ENCODE measurements at regions not wholly inside any gene's neighbourhood (a gene's known extent, or its start where the extent isn't known, plus 50 kb on each side); places are given as distances from the start of the nearest gene placed in this dataset.

DNA sequence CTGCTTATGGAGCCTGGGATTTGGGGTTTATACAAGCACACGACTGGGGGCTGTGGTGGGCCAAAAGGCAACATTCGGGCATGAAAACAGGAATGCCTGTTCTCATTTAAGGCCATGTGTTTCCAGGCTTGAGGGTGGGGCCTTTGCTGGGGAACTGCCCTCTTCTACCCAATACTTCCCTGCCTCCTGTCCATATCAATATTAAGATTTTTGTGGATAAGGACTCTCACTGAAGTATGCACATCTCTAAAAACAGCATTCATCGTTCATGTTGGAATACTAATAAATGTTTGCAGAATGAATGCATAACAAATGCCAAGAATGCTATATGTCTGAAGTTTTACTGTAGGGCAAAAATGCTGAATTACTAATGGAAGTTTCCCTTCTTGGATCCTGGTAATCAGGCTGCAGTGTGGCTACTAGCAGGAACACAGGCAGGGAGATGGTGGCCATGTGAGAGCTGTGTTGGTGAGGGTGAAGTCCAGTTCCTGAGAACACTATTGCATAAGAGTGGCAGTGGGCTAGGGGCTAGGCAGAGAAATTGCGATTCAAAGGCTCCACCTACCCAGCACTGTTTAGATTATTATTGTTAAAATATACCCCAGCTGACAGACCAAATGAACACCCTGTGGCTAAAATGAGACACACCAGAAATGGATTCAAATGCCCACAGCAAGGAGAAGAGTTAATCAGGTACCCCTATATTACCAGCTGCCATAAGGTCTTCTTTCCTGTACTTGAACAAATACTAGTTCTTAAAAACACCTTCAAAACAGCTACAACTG is 644.3 kb downstream of the EPM2A start:
- no peak overlapping the region for H2BK20ac ChIP-seq (ENCODE audit: low read length)
- no peaks in the 10 kb centered on the region for H3K23me2 ChIP-seq (ENCODE audit: low read depth, low read length)
- WGBS, 2 experiments (ENCODE audit: extremely low coverage in 1 of 2, insufficient coverage in 1 of 2, insufficient read length in 1 of 2, insufficient replicate concordance in 2 of 2, low coverage in 1 of 2, low lambda C conversion rate in 2 of 2, missing lambda C conversion rate in 1 of 2): 88% methylated on average over 4 of the region's 4 CpGs; no CpG with 5 or more reads in 1 of the 2 experiments
- ChIA-PET POLR2A (ENCODE audit: partially characterized antibody) (no interaction called here), CTCF (ENCODE audit: partially characterized antibody) (interaction anchor here (1.0 kb wide), 1 partner anchor 16 kb away, joined by 3 read pairs; no protein-coding TSS in a partner anchor)
- H3K27me3 ChIP-seq (replicated peaks in 1 of 4; ENCODE audit: control insufficient read depth in 3 of 4, extremely low read depth in 1 of 4, insufficient read depth in 3 of 4, low read length in 3 of 4): no peaks in the 10 kb centered on the region
- no peak overlapping the region for H3K9ac ChIP-seq (replicated peaks in 1 of 4; ENCODE audit: extremely low read depth in 1 of 4, low read depth in 3 of 4, low read length in 3 of 4)
- no peak overlapping the region for H3K14ac ChIP-seq (ENCODE audit: insufficient read length)
- H2AK5ac ChIP-seq (ENCODE audit: low read depth, low read length): no peak overlapping the region
- no peaks in the 10 kb centered on the region for H3K36me3 ChIP-seq (ENCODE audit: control insufficient read depth in 2 of 4, insufficient read depth in 4 of 4, low read length in 3 of 4)
- no peak overlapping the region for H3K4me2 ChIP-seq (ENCODE audit: insufficient read depth in 1 of 2, low read depth in 2 of 2, low read length in 2 of 2)
- no peak overlapping the region for H2BK5ac ChIP-seq (ENCODE audit: low read depth, low read length)
- no peaks in the 10 kb centered on the region for H3K79me2 ChIP-seq (ENCODE audit: control insufficient read depth in 1 of 2, insufficient read depth in 2 of 2, low read length in 2 of 2)
- no peak overlapping the region for H3K23ac ChIP-seq (ENCODE audit: insufficient read length)
- H3K56ac ChIP-seq (replicated peaks; ENCODE audit: insufficient read length, low read depth, low read length): no peak overlapping the region
- 0 out of 2 replicates have a peak overlapping the region, but pooled peaks have one; percentile 30 for H2AFZ ChIP-seq (ENCODE audit: low read length)
- no peak overlapping the region for H4K8ac ChIP-seq (ENCODE audit: extremely low read depth, insufficient read depth, low read length)
- FAIRE-seq: no peak
- H3K9me3 ChIP-seq (ENCODE audit: insufficient read depth in 2 of 2, low read depth in 1 of 2, low read length in 1 of 2): no peaks in the 10 kb centered on the region
- no peaks in the 10 kb centered on the region for H4K20me1 ChIP-seq (replicated peaks in 1 of 2; ENCODE audit: control insufficient read depth in 1 of 2, insufficient read depth in 2 of 2, low read length in 2 of 2)
- no peak overlapping the region for H3K27ac ChIP-seq (ENCODE audit: low read depth, low read length)
- peaks cover 0 to 3% (median 0%) of the 10 kb centered on the region in 4 experiments; a peak in 1 of 7 replicates for H3K4me1 ChIP-seq (replicated peaks in 1 of 4; ENCODE audit: control insufficient read depth in 3 of 4, insufficient read depth in 4 of 4, low read length in 3 of 4)
- no peak overlapping the region for H2BK12ac ChIP-seq (ENCODE audit: low read depth, low read length)
- no peaks in the 10 kb centered on the region for H3K79me1 ChIP-seq (ENCODE audit: low read depth, low read length)
- H3K4me3 ChIP-seq (ENCODE audit: extremely low read depth in 1 of 4, insufficient read depth in 2 of 4, low read depth in 3 of 4, low read length in 4 of 4): no peak overlapping the region
- H3K18ac ChIP-seq (ENCODE audit: extremely low read depth, low read length): no peak overlapping the region
- no peak overlapping the region for H2BK120ac ChIP-seq (replicated peaks; ENCODE audit: low read depth, low read length)
- TF ChIP-seq, protein P1, sequence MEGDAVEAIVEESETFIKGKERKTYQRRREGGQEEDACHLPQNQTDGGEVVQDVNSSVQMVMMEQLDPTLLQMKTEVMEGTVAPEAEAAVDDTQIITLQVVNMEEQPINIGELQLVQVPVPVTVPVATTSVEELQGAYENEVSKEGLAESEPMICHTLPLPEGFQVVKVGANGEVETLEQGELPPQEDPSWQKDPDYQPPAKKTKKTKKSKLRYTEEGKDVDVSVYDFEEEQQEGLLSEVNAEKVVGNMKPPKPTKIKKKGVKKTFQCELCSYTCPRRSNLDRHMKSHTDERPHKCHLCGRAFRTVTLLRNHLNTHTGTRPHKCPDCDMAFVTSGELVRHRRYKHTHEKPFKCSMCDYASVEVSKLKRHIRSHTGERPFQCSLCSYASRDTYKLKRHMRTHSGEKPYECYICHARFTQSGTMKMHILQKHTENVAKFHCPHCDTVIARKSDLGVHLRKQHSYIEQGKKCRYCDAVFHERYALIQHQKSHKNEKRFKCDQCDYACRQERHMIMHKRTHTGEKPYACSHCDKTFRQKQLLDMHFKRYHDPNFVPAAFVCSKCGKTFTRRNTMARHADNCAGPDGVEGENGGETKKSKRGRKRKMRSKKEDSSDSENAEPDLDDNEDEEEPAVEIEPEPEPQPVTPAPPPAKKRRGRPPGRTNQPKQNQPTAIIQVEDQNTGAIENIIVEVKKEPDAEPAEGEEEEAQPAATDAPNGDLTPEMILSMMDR (IDR thresholded peaks at IDR 0.05; ENCODE audit: control extremely low read depth in 1 of 3, insufficient read depth in 1 of 3, low read depth in 1 of 3, low read length in 3 of 3): no peak
- TF ChIP-seq HDAC6 (IDR thresholded peaks at IDR 0.05; ENCODE audit: low read depth, low read length) (no peak), PHF8 (conservative IDR thresholded peaks at IDR 0.05; ENCODE audit: low read depth, low read length) (no peak)
- DNase-seq (ENCODE audit: low read depth in 1 of 2, low spot score in 2 of 2): no peak
- no peak overlapping the region for H4K91ac ChIP-seq (replicated peaks; ENCODE audit: insufficient read length, low read length)
- H3K4ac ChIP-seq (replicated peaks; ENCODE audit: insufficient read length, low read depth, low read length): no peak overlapping the region
- H4K5ac ChIP-seq (ENCODE audit: insufficient read length, low read depth, low read length): no peak overlapping the region
- H2BK15ac ChIP-seq (ENCODE audit: low read length): no peak overlapping the region

All from H1 (cell line).